ENCODE measurements at regions not wholly inside any gene's neighbourhood (a gene's known extent, or its start where the extent isn't known, plus 50 kb on each side); places are given as distances from the start of the nearest gene placed in this dataset.
"Not testable (repeated sequence)": the region's sequence is repeated elsewhere in the genome, so short reads cannot be mapped to it uniquely, and the experiment has no call there.

GRCh38 chr9:38952715-38953341 lies 232.9 kb upstream of the FAM240B start:
- TF ChIP-seq, protein P1, sequence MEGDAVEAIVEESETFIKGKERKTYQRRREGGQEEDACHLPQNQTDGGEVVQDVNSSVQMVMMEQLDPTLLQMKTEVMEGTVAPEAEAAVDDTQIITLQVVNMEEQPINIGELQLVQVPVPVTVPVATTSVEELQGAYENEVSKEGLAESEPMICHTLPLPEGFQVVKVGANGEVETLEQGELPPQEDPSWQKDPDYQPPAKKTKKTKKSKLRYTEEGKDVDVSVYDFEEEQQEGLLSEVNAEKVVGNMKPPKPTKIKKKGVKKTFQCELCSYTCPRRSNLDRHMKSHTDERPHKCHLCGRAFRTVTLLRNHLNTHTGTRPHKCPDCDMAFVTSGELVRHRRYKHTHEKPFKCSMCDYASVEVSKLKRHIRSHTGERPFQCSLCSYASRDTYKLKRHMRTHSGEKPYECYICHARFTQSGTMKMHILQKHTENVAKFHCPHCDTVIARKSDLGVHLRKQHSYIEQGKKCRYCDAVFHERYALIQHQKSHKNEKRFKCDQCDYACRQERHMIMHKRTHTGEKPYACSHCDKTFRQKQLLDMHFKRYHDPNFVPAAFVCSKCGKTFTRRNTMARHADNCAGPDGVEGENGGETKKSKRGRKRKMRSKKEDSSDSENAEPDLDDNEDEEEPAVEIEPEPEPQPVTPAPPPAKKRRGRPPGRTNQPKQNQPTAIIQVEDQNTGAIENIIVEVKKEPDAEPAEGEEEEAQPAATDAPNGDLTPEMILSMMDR (IDR thresholded peaks at IDR 0.05) = not testable (repeated sequence)
- not testable (repeated sequence) for TF ChIP-seq EZH2, EZH2phosphoT487 (IDR thresholded peaks at IDR 0.05)

All from neural progenitor cell (in vitro differentiated cells).